Activated CD8-positive, alpha-beta memory T cell treated with anti-CD3 and anti-CD28 coated beads, Interleukin-2, amount 50 U/mL, for 24 hours (primary cell): ENCODE measurements at regions not wholly inside any gene's neighbourhood (a gene's known extent, or its start where the extent isn't known, plus 50 kb on each side); places are given as distances from the start of the nearest gene placed in this dataset.
"Not testable (repeated sequence)": the region's sequence is repeated elsewhere in the genome, so short reads cannot be mapped to it uniquely, and the experiment has no call there.

Source experiments
- DNase-seq: peaks from one replicate; pipeline ENCODE4 v3.0.0-alpha.2; 2020; ENCODE audit errors: extremely low read depth

DNA sequence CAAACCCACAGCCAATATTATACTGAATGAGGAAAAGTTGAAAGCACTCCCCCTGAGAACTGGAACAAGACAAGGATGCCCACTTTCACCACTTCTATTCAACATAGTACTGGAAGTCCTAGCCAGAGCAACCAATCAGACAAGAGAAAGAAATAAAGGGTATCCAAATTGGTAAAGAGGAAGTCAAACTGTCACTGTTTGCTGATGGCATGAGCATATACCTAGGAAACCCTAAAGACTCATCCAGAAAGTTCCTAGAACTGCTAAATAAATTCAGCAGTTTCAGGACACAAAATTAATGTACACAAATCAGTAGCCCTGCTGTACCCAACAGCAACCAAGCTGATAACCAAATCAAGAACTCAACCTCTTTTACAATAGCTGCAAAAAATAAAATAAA lies 220.0 kb downstream of the SYK start:
- DNase-seq: not testable (repeated sequence)

DNA sequence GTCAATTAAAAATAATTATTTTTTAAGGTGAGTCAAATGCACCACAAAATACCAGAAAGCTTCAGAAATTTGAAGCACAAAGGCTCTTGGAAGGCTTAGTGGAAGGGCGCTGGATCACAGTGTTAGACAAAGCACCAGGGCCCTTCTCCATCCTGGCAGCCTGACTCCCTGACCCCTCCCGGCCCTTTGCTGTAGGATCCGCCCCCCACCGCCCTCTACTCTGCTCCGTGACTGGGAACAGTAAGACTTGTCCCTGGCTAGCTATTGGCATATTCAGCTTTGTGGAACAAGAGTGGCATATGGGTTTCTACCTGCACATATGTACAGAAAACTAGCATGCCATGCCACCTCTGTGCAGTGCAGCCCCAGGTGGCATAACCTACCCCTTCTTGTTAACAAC lies 222.1 kb downstream of the SYK start:
- DNase-seq: no peak

DNA sequence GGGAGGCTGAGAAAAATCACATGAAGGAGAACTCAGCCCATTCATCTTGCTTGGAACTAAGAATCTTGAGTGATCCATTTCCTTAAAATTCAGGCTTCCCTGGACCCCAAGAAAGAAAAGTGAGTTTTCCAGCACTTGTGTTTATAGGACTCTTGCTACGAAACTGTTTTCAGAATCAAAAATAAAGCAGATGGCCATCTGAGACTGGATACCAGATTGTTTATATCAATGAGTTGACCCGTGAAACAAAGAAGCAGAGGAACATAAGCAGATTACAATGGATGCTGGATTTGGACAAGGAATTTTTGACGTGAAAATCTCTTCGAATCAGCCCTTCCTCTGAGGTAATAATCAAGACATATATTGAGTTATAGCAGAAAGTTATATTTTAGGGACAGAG lies 223.2 kb downstream of the SYK start:
- DNase-seq: no peak

DNA sequence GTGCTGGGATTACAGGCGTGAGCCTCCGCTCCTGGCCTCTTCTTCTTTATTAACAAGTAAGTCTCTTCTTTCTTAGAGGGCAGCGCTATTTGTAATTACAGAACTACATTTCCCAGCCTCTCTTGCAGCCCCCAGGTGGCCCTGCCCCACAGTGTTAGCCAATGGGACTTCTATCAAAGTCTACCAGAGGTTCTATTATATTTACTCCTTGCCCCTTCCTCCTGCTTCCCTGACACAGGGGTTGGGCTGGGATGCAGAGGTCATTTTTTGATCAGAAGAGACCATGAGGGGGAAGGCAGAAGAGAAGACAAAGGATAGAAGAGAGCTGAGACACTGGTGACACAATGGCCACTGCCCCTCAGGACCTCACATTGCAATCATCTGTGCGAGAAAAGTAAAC lies 224.2 kb downstream of the SYK start:
- DNase-seq: no peak

DNA sequence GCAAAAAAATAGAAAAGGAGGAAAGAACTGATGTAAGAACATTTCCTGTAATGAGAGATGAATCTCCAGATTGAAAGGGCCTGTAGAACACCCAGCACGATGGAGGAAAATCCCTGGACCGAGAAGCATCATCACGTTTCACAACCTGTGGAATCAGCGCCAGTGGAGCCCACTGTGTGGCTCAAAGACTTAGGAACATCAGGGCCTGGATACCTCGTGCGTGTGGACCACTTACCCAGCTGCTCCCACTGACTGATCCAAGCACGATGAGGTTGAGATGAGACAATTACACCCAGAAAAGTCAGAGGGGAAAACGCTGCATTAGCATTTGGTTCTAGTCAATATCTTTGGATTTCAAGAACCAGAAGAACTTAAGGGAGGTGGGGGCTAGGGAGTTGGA lies 224.6 kb downstream of the SYK start:
- no peak for DNase-seq

DNA sequence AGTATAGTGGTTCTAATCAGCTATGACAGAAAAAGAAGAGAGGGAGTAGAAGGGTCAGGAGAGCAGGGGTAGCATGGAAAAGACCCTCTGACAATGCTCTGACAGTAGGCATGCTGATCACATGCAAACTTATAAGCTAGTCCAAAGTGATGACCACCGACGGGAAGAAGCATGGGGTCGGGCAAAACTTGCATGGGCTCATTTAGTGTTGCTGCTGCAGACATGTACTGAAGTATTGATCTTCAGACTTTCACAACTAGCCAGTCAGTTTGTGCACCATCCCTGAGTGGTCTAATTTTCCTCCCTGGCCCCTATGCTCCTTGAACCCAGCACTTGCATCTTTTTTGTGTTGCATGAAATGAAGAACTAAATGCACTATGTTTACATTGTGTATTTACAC lies 225.4 kb downstream of the SYK start:
- DNase-seq: no peak

DNA sequence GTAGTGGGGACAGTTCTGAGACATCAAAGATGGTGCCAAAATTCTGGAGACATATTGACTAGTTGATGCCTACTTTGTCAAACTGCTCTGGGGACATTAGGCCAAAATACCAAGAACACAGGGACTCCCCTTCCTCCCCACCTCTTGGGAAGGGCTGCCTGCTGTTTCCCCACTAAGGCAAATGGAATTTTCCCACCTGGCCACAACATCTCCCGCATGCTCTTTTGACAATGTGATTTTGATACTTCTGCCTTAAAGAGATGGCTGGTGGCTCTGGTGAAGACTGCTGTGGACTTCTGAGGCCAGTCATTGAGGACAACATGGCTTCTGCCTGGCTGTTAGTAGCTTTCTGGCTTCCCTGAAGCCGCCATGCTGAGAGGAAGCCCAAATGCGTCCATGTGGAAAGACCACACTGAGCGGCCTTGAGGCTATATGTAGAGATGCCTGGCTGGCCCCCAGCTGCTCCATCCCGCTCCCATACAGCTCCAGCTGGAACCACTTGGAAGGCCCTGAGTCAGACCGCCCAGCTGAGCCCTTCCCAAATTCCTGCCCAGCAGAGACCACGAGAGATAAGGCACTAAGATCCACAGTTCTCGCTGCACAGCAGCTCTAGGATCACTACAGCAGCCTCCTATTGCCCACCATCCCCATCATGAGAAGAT lies 226.7 kb downstream of the SYK start:
- DNase-seq: no peak

DNA sequence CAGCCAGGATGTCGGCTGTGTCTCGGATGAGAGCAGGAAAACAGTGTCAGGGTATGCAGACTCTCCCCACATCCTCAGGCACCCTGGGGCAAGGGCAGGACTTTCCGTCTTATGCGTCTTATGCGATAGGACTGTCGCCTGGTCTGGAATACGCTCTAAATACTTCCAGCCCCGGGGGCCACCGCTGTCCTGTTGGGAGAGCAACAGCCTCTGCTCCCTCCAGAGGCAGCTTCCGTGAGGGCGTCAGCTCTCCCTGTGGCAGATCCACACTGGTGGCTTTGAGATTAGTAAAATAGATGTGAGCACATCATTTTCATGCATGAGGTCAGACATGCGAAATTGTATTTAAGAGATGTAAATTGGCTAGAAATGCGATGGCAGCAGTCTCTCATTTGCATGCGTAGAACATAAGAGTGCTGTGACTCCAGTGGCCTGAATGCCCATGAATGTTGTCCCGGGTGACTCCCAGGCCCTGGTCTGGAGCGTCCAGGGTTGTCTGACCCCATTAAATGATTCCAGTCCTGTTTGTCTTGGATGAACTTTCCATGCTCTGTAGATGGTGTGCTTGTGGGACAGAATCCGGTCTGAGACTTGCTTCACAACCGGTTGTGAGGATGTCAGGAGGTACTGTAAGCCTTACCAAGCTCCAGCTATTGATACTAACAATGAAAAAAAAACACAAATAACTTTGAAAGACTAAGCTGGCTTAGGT lies 228.2 kb downstream of the SYK start:
- DNase-seq: no peak

DNA sequence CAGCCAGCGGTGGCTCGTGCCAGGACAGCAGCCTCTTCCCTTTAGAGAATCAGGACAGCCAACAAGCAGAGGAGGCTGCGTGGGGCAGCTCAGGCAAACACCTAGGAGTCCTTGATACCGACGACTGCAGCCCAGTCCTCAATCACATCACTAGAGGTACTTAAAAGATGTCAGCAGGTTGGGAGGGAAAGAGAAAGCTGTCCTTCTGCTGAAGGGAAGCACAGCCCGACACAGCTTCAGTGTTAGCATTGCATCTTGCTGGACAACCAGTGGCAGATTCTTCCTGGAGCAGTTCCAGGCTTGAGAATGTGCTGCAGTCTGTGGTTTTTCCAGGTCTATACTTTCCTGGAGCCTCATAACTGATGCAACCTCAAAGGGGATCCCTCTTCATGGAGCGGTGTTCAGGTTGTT lies 230.5 kb downstream of the SYK start:
- no peak for DNase-seq

DNA sequence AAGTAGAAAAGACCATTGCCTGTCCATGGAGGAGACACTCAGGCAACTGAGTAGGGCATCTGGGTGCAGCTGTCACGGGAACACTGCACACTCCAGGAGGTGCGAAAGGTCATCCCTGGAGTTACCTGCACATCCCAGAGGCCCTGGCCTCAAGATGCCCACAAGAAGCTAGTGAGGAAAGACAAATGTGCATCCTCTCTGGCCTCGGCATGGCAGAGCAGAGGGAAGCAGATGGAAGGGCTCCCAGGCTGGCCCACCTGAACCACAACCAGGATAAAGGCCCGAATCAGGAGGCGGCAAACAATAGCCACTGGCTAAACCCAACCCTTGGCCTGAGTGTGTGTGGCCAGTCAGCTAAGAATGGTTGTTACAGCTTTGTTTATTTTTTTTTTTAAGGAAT lies 231.7 kb downstream of the SYK start:
- no peak for DNase-seq

DNA sequence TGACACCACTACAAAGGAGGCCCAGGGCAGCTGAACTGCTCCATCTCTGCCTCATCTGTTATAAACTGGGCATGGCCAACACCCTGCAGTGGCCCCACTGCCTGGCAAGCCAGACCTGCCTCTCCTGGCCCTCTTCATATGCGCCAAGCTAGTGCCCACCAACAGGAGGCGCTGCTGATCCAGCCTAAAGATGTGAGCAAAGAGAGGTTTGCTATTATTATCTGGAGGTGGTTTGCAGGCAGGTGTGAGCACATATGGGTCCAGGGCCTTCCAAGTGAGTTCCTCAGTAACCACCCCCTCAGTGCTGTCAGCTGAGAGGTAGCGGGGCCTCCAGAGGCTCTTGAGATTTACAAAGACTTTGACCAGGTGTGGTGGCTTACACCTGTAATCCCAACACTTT lies 232.2 kb downstream of the SYK start:
- peak; percentile 48 for DNase-seq

DNA sequence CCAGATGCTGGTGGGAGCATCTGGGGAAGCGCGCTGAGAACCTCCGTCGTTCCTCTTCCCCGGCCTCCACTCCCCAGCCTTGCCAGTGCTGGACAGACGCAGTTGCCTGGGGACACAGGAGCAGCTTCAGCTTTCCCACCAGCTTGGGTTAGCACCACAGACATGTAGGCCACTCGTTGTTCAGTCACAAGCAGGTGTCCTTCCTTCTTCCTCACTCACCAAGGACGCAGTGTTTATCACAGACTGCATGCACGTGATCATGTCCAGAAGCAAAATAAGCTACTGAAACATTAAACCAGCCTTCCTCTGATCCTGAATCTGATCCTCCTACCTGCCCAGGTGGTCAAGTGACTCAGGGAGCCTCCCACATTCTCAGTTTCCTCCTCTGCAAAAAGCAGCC lies 232.9 kb downstream of the SYK start:
- DNase-seq: no peak

DNA sequence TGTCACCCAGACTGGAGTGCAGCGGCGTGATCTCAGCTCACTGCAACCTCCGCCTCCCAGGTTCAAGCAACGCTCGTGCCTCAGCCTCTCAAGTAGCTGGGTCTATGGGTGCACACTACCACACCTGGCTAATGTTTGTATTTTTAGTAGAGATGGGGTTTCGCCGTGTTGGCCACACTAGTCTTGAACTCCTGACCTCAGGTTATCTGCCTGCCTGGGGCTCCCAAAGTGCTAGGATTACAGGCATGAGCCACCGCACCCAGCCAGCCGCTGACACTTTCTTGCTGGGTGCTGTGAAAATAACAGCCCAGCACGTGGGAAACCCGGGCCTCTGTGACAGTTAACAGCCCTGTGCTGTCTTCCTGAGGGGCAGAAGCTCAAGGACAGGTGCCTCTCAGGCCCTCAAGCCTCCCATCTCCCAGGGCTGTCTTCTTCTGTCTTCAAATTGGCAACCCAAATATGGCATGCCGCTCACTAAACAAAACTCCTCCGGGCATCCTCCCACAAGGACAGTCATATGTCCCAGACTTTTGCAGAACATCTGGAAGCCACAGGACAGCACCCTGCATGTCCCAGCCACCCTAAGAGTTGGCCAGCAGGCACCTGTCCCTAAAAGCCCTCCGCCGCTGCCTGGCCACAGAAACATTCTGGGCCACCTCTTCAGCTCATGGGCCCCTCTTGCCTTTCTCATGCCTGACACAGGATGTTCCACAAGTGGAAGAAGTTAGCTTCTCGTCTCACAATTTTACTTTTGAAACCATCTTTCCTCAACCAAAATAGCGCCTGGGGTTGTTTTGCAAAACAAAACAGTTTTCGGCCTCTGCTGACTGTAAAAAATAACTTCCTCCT lies 233.6 kb downstream of the SYK start:
- DNase-seq: no peak

DNA sequence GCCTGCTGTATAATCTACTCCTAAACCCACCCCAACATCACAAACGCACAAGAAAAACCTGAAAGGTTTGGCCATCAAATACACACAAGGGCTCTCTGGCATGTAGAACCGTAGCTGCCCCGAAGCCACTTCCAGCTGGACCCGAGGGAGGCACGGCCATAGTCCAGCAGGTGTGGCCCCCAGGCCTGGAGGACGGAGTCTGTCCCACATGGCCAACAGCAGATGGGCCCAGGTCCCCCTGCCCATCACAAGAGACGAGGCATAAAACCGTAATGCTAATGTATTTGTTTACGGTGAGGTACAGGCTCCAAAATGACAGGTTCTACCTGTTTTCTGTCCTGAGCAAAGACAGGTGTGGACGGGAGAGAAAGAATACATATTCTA lies 234.2 kb downstream of the SYK start:
- no peak for DNase-seq

DNA sequence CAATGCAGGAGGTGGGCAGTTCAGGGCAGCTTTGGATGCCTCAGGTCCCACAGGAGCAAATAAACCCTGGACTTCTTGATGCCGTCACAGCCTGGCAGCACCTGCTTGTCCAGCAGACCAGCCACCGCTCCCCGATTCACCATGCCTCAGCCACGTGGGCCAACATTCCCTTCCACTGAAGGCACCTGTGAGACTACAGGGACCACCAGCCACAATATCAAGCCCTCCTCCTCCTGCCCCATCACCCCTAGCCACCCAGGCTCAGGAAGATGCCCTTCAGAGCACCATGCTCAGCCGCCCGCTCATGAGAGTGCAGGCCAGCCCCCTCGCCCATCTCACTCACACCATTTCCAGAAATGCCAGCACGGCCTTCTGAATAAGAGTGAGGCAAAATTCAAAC lies 234.7 kb downstream of the SYK start:
- DNase-seq: no peak

DNA sequence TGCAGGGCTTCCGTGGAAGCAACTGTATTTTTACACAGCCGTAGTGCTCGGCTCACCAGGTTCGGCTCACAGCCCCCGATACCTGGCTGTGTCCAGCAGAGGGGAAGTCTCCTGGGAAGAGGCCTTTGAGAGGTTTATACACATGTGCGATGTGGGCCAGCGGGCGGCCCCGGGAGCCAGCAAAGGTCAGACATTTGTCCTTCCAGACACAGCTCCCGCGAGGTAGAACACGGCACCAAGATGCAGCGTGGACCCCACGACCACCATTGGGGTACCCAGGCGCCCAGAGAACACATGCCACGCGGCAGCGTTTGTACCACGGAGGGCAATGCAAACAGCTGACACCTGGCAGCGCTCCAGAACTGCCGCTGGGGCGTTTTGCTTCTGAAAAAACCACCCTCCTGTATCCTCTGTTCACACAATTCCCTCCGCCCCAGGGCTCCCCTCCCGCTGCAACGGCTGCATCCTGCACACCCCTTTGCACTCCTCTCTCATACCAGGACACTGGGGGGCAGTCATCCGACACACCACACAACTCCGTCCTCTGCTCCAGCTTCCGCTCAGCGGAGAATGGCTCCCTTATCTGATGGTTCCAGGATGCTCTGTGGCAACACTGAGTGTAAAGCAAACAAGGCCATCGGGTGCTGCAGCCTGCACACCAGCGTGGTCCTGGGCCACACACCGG lies 235.3 kb downstream of the SYK start:
- DNase-seq: peak; percentile 51

DNA sequence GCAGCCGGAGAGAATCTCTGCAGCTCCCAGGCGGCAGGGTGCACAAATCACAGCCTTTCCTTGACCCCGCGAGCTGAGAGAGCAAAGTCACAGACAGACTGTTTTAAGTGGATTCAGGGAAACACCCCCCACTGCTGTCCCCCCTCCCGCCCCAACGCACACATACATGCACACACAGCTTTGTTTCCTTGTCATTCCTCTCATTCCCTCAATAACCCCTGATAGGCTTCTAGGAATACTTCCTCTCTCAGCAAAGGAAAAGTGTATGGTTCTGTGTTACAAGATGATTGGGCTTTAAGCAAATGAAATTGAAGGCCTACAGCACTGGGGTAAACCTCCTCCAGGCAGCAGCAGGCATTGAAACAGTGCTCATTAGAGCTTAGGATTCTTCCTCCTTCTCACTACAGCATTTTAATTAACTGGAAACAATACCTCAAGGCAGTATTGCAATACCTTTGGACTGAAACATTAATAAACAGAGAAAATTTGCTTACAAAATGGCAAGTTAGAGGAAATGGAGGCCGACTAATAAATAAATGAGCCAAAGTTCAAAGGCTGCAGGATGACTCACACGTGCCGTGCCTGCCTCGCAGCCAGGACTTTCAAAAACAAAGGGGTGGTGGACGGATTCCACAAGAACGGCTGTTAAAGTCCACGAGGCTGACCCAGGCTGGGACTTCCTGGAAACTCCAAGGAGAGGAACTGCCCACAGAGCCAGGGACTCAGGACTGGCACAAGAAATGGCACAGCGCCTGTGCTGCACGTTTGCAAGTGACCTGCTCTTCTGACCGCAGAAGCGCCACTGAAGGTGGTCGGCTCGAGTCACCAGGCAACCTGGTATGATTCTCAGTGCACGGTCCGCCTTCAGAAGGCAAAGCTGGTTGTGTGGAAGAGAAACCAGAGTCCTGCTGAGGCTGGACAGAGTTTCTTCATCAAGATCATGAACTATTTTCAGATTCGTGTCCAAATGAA lies 236.2 kb downstream of the SYK start:
- no peak for DNase-seq

DNA sequence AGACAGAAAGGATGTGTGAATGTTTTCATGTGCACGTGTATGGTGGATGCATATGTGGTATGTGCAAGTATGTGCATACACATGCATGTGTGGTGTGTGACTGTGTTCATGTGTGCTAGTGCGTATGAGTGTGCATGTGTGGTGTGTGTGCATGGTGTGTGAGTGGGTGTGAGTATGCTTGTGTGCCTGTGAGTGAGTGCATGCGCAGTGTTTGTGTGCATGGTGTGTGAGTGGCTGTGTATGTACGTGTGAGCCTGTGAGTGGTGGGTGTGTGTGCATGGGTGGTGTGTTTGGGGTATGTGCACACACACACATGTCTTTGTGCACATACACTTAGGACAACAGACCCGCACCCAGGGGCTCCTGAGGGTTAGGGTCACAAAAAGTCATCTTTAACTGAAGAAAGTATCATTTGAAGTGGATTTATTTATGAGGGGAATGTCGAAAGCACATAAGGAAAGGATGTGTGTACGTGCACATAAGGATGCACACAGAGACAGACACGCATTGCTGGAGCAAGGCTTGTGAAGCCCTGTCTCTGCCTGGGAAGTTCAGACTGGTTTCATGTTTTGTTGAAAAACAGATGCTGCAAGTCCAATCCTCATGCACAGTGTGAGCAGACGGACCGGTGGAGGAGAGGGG lies 237.0 kb downstream of the SYK start:
- no peak for DNase-seq

DNA sequence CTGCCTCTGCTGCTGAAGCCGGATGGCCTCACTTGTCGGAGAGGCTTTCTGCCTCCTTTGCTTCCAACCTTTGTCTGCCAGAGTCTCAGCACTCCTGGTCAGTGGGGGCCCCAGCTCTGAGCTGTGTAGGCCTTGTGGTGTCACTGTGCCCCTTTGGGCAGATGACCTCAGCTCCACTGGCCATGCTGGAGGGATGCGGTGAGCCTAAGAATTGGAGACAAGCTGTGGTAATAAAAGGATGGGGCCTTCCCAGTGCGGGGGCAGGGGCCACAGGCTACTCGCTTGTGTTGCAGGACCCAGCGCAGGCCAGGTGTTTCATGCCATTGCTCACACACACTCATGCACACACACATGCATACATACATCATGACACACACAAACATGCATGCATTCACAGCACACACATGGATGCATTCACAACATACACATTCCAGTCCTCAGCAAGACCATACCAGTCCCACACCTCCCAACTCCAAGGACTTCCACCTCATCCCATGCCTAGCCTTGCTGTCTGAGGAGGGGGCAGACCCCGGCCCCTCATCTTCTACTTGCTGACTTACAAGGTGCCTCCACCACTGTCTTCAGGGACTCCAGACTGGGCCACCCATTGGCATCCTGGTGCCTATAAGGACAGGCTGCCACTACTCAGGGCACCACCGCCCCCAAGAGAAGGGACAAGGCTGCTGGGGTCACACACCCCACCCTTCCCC lies 237.7 kb downstream of the SYK start:
- DNase-seq: no peak

DNA sequence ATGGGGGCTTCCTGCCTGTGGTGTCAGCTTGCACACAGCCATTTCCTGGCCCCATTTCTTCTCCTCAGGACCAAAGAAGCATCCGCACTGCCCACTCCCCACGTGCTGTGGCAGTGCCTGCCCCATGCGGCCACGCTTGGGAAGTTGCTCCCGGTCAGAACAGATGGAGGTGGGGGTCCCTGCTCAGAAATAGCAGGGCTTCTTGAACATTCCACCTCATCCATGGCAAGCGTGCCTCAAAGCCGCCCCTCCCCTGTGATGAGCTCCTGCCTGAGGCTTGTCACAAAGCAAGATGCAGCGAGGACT lies 238.2 kb downstream of the SYK start:
- no peak for DNase-seq
